ENCODE measurements at regions not wholly inside any gene's neighbourhood (a gene's known extent, or its start where the extent isn't known, plus 50 kb on each side); places are given as distances from the start of the nearest gene placed in this dataset.
"Not testable (repeated sequence)": the region's sequence is repeated elsewhere in the genome, so short reads cannot be mapped to it uniquely, and the experiment has no call there.

GRCh38 chr6:164095056-164095455 is 680.5 kb downstream of the QKI start:
- no peak overlapping the region for H3K4me3 Mint-ChIP-seq (ENCODE audit: low read depth)
- peaks cover 8% of the 10 kb centered on the region for H3K9me3 Mint-ChIP-seq
- no peaks in the 10 kb centered on the region for H3K27me3 Mint-ChIP-seq (ENCODE audit: low read depth)
- H3K4me1 Mint-ChIP-seq (ENCODE audit: low read depth): no peaks in the 10 kb centered on the region
- intact Hi-C loops (cut with micrococcal nuclease): no loop called here
- no peak for DNase-seq (ENCODE audit: low spot score)
- no peaks in the 10 kb centered on the region for H3K36me3 Mint-ChIP-seq (ENCODE audit: low read depth)
- H3K27ac Mint-ChIP-seq: no peak overlapping the region

DNA sequence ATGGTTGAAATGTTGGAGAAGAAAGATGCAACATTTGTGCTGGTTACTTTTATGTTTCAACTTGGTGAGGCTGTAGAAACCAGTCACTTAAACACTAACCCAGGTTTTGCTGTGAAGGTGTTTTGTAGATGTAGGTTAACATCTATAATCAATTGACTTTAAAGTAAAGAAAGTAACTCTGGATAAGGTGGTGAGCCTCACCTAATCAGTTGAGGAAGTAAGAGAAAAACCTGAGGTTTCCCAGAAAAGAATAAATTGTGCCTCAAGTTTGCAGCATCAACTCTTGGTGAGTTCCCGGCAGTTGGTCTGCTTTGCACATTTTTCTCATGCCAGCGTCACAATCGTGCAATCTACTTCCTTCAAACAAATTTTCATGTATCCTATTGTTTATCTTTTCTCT is 673.4 kb downstream of the QKI start:
- Mint-ChIP-seq H3K4me1 (ENCODE audit: low read depth) (no peaks in the 10 kb centered on the region), H3K27me3 (ENCODE audit: low read depth) (no peaks in the 10 kb centered on the region), H3K4me3 (ENCODE audit: low read depth) (no peak overlapping the region), H3K27ac (no peak overlapping the region), H3K9me3 (no peaks in the 10 kb centered on the region), H3K36me3 (ENCODE audit: low read depth) (no peaks in the 10 kb centered on the region)
- DNase-seq (ENCODE audit: low spot score): no peak
- intact Hi-C loops (cut with micrococcal nuclease): no loop called here

- DNase-seq (ENCODE audit: low spot score): no peak
- Mint-ChIP-seq H3K27ac (no peak overlapping the region), H3K9me3 (no peaks in the 10 kb centered on the region), H3K36me3 (ENCODE audit: low read depth) (no peaks in the 10 kb centered on the region), H3K4me3 (ENCODE audit: low read depth) (no peak overlapping the region), H3K27me3 (ENCODE audit: low read depth) (no peaks in the 10 kb centered on the region), H3K4me1 (ENCODE audit: low read depth) (no peaks in the 10 kb centered on the region)
- intact Hi-C loops (cut with micrococcal nuclease): no loop called here
Observed at GRCh38 chr6:164087211-164087610, 672.7 kb downstream of the QKI start.

- Mint-ChIP-seq H3K4me3 (ENCODE audit: low read depth) (no peak overlapping the region), H3K27me3 (ENCODE audit: low read depth) (no peaks in the 10 kb centered on the region), H3K36me3 (ENCODE audit: low read depth) (no peaks in the 10 kb centered on the region), H3K9me3 (no peaks in the 10 kb centered on the region), H3K4me1 (ENCODE audit: low read depth) (no peaks in the 10 kb centered on the region), H3K27ac (no peak overlapping the region)
- intact Hi-C loops (cut with micrococcal nuclease): no loop called here
- DNase-seq (ENCODE audit: low spot score): no peak
Observed at GRCh38 chr6:164086076-164086887, 671.8 kb downstream of the QKI start.

DNA sequence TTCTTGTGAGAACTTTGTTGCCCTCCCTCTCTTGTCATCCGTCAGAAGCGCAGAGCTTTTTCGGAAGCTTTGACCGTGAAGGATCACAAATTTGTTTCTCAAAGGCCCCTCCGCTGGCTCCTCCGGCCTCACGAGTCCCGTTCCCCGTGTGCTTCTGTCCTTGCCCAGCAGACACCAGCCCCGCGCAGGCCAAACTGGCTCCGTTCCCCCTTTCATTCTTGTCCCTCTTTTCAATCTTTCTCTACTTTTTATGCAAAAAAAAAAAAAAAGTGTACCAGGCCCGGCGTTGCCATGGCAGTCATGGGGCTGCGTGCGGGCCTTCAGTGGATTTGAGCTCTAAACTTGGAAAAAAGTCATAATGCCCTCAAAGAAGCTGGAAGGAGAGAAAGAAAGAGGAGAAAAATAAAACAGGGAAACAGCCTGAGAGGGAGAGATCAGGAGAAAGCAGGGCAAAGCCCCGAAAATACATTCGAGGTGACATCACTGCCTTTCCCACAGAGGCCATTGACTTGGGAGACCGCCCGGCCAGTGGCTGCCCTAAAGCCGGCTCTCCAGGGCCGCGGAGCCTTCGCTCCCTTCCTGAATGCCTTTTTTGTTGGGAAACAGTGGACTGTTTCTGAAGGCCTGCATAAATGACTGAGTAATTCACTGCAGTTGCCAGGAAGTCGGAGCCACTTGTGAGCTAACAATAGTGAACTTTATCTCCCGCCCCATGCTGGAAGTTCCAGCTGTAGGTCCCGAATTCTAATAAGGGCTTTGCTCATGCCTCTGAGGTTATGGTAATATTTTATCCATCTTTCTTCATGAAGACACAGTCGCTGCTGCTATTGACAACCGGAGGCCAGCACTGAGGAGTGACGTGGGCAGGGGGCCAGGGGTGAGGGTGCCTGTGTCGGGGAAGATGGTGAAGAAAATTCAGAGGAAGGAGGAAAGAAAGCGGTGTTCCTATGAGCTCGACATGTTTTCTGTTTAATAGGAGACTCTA is 670.9 kb downstream of the QKI start:
- Mint-ChIP-seq H3K36me3 (ENCODE audit: low read depth) (no peaks in the 10 kb centered on the region), H3K27ac (no peak overlapping the region), H3K27me3 (ENCODE audit: low read depth) (no peaks in the 10 kb centered on the region), H3K4me1 (ENCODE audit: low read depth) (no peaks in the 10 kb centered on the region), H3K9me3 (no peaks in the 10 kb centered on the region), H3K4me3 (ENCODE audit: low read depth) (no peak overlapping the region)
- no peak for DNase-seq (ENCODE audit: low spot score)
- intact Hi-C loops (cut with micrococcal nuclease): no loop called here

GRCh38 chr6:164079275-164079600 is 664.7 kb downstream of the QKI start:
- Mint-ChIP-seq H3K4me1 (ENCODE audit: low read depth) (no peaks in the 10 kb centered on the region), H3K36me3 (ENCODE audit: low read depth) (no peaks in the 10 kb centered on the region), H3K27ac (no peak overlapping the region), H3K4me3 (ENCODE audit: low read depth) (no peak overlapping the region), H3K27me3 (ENCODE audit: low read depth) (no peaks in the 10 kb centered on the region), H3K9me3 (peaks cover 7% of the 10 kb centered on the region)
- intact Hi-C loops (cut with micrococcal nuclease): no loop called here
- DNase-seq (ENCODE audit: low spot score): no peak

- H3K9me3 Mint-ChIP-seq: peaks cover 8% of the 10 kb centered on the region
- no peak overlapping the region for H3K27ac Mint-ChIP-seq
- H3K27me3 Mint-ChIP-seq (ENCODE audit: low read depth): no peaks in the 10 kb centered on the region
- no peaks in the 10 kb centered on the region for H3K36me3 Mint-ChIP-seq (ENCODE audit: low read depth)
- H3K4me3 Mint-ChIP-seq (ENCODE audit: low read depth): no peak overlapping the region
- H3K4me1 Mint-ChIP-seq (ENCODE audit: low read depth): no peaks in the 10 kb centered on the region
- no peak for DNase-seq (ENCODE audit: low spot score)
- intact Hi-C loops (cut with micrococcal nuclease): no loop called here
Observed at GRCh38 chr6:164078532-164079274, 664.2 kb downstream of the QKI start.

DNA sequence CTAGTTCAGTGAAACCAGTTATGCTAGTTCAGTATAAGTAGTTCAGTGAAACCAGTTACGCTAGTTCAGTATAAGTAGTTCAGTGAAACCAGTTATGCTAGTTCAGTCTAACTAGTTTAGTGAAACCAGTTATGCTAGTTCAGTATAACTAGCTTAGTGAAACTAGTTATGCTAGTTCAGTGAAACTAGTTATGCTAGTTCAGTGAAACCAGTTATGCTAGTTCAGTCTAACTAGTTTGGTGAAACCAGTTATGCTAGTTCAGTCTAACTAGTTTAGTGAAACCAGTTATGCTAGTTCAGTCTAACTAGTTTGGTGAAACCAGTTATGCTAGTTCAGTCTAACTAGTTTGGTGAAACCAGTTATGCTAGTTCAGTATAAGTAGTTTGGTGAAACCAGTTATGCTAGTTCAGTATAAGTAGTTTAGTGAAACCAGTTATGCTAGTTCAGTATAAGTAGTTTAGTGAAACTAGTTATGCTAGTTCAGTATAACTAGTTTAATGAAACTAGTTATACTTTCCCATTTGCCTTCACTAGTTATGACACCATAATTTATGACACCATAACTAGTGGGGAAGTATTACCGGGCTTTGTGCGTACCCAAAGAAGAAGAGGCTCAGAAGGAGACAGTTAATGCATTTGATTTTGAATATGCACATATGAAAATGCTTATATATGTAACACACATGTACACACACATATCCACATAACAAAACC is 662.5 kb downstream of the QKI start:
- H3K9me3 Mint-ChIP-seq: peaks cover 12% of the 10 kb centered on the region
- H3K27me3 Mint-ChIP-seq (ENCODE audit: low read depth); DNase-seq (ENCODE audit: low spot score); H3K4me1 Mint-ChIP-seq (ENCODE audit: low read depth); intact Hi-C loops (cut with micrococcal nuclease); H3K36me3 Mint-ChIP-seq (ENCODE audit: low read depth); H3K4me3 Mint-ChIP-seq (ENCODE audit: low read depth); H3K27ac Mint-ChIP-seq: not testable (repeated sequence)

DNA sequence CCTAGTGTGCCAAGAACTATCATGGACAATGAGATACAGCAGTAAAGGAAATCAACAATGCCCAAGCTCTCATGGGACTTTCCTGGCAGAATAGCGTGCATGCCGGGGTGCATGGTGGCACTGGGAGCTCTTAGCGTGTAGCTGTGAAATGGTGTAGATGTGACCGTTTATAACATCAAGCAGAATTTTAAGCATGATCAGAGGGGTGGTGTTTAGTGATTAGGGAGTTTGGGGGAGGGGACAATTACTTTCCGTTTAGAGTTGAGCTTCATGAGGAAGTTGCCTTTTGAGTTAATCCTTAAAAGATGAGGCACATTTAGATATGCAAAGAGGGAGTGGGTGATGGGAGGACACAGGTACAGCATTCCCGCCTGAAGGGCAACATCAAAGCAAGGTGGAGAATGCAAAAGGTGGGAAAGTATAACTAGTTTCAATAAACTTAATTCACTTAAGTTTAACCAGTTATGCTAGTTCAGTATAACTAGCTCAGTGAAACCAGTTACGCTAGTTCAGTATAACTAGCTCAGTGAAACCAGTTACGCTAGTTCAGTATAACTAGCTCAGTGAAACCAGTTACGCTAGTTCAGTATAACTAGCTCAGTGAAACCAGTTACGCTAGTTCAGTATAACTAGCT is 661.6 kb downstream of the QKI start:
- peaks cover 12% of the 10 kb centered on the region for H3K9me3 Mint-ChIP-seq
- H3K36me3 Mint-ChIP-seq (ENCODE audit: low read depth): no peaks in the 10 kb centered on the region
- H3K4me1 Mint-ChIP-seq (ENCODE audit: low read depth): no peaks in the 10 kb centered on the region
- no peak overlapping the region for H3K27ac Mint-ChIP-seq
- H3K4me3 Mint-ChIP-seq (ENCODE audit: low read depth): no peak overlapping the region
- no peak for DNase-seq (ENCODE audit: low spot score)
- intact Hi-C loops (cut with micrococcal nuclease): no loop called here
- H3K27me3 Mint-ChIP-seq (ENCODE audit: low read depth): no peaks in the 10 kb centered on the region

- no peak overlapping the region for H3K4me3 Mint-ChIP-seq (ENCODE audit: low read depth)
- H3K4me1 Mint-ChIP-seq (ENCODE audit: low read depth): no peaks in the 10 kb centered on the region
- no peaks in the 10 kb centered on the region for H3K27me3 Mint-ChIP-seq (ENCODE audit: low read depth)
- H3K36me3 Mint-ChIP-seq (ENCODE audit: low read depth): no peaks in the 10 kb centered on the region
- H3K9me3 Mint-ChIP-seq: peaks cover 12% of the 10 kb centered on the region
- no peak for DNase-seq (ENCODE audit: low spot score)
- intact Hi-C loops (cut with micrococcal nuclease): no loop called here
- H3K27ac Mint-ChIP-seq: no peak overlapping the region
Observed at GRCh38 chr6:164072240-164072666, 657.7 kb downstream of the QKI start.

- intact Hi-C loops (cut with micrococcal nuclease): no loop called here
- no peak overlapping the region for H3K27ac Mint-ChIP-seq
- H3K9me3 Mint-ChIP-seq: peaks cover 7% of the 10 kb centered on the region
- no peak overlapping the region for H3K4me3 Mint-ChIP-seq (ENCODE audit: low read depth)
- no peaks in the 10 kb centered on the region for H3K27me3 Mint-ChIP-seq (ENCODE audit: low read depth)
- DNase-seq (ENCODE audit: low spot score): no peak
- no peaks in the 10 kb centered on the region for H3K36me3 Mint-ChIP-seq (ENCODE audit: low read depth)
- no peaks in the 10 kb centered on the region for H3K4me1 Mint-ChIP-seq (ENCODE audit: low read depth)
Observed at GRCh38 chr6:164069350-164069990, 655.0 kb downstream of the QKI start.
